Activated CD8-positive, alpha-beta memory T cell treated with anti-CD3 and anti-CD28 coated beads for 24 hours (primary cell): ENCODE measurements at regions not wholly inside any gene's neighbourhood (a gene's known extent, or its start where the extent isn't known, plus 50 kb on each side); places are given as distances from the start of the nearest gene placed in this dataset.

ENCODE experiments used
- DNase-seq: peaks from one replicate; pipeline ENCODE4 v3.0.0-alpha.2; 2020

DNA sequence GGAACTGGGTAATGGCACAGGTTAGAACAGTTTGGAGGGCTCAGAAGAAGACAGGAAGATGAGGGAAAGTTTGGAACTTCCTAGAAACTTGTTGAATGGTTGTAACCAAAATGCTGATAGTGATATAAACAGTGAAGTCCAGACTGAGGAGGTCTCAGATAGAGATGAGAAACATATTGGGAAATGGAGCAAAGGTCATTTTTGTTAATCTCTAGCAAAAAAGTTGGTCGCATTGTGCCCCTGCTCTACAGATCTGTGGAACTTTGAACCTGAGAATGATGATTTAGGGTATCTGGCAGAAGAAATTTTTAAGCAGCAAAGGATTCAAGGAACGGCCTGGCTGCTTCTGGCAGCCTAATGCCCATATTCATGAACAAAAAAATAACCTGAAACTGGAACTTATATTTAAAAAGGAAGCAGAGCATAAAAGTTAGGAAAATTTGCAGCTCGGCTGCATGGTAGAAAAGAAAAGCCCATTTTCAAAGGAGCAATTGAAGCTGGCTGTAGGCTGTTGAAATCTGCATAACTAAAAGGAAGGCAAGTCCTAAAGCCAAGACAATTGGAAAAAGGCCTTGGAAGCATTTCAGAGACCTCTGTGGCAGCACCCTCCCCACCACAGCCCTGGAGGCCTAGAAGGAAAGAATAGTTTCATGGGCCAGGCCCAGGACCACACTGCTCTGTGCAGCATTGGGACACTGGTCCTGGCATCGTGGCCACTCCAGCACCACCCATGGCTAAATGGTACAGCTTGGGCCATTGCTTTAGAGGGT lies 182.6 kb upstream of the CD96 start:
- no peak for DNase-seq

DNA sequence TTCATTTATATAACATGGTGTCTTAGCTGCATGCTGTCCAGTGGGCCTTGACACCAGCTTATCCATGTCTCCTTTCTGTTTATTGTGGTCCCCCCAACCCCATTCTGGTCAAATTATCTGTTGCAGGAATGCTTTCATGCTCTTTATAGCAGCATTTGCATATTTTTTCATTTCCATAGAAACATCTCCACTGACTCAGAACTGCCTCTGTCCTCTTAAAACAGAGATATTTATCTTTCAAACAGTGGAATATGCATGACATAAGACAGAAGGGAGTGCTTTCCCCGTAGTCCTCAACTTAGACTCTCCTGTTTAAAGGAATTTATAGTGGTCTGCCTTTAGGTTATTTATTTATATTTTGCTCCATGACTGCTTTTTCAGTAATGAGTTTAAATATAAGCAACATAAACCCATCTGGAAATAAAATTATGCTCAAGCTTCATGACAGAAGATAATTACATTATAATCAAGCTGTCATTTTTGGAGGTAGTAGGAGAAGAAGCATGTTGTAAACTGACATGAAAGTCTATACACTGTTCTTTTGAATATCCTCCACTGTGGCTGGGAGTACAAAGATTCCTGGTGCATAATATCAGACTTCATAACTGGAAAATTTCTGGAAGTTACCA lies 179.5 kb upstream of the CD96 start:
- no peak for DNase-seq

DNA sequence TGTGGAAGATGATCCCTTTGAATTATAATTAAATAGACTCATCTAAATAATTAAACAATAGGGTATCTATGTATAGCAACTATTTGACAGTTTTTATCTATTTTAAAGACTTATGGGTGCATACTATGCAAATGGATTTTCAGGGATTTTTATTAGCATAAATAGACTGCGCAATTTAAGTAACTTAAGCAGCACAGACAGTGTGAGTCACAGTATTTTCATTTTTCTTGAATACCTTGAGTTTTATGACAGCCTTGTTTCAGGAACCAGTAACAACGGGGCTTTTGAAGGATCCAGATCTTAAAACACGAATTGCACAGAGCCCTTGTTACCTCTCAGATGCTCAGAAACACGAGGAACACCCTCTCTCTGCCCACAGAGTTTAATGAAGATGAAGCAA lies 175.5 kb upstream of the CD96 start:
- DNase-seq, result no peak

DNA sequence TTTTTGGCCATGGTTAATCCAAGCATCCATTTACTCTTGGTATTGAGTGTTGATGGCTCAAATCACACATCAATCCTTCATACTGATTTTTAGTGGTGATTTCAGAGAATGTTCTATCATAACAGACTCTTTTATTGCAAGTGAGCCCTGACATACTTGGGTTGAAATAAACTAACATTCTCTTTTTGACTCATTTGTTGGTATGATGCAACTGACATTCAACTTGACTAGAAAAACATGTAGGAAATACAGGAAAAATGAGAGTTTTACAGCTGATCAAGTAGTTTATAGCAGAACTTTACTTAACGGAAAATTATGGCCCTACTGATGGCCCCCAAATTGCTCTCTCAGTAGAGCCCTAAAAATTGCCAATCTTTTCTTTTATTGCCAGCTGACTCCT lies 173.9 kb upstream of the CD96 start:
- no peak for DNase-seq

DNA sequence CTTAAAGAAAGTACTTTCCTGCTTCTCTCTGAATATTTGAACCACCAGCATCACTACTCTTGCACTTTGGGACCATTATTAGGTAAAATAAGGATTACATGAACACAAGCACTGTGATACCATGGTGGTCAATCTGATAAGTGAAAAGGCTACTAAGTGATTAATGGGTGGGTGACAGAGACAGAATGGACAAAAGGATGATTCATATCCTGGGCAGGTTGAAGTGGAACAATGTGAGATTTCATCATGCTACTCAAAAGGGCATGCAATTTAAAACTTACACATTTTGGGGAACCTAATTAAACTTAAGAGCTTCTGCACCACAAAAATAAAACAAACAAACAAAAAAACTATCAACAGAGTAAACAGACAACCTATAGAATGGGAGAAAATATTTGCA lies 172.0 kb upstream of the CD96 start:
- DNase-seq, result no peak

DNA sequence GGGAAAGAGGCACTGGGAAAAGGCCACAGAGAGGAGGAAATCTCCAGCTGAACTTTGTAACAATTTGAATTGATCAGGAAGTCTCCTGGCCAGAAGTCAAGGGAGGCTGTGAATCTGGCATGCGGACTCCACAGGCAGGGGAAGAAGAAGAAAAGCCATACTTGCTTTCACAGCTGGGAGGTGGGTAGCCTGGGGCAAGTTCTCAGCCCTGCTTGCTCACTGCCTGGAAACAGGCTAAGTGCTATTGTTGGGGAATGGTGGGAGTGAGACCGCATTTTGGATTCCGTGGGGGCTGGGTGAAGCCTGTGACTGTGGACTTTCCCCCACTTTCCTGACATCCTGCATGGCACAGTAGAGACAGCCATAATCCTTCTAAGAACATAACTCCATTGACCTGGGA lies 168.8 kb upstream of the CD96 start:
- DNase-seq, result no peak

DNA sequence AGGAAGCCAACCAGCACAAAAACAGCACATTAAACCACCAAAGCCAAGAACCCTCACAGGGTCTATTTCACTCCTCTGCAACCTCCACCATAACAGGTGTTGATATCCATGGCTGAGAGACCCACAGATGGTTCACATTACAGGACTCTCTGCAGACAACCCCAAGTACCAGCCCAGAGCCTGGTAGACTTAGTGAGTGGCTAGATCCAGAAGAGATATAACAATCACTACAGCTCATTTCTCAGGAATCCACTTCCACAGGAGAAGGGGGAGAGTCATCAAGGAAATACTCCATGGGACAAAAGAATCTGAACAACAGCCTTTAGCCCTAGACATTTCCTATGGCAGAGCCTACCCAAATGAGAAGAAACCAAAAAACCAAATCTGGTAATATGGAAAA lies 168.1 kb upstream of the CD96 start:
- DNase-seq, result no peak

DNA sequence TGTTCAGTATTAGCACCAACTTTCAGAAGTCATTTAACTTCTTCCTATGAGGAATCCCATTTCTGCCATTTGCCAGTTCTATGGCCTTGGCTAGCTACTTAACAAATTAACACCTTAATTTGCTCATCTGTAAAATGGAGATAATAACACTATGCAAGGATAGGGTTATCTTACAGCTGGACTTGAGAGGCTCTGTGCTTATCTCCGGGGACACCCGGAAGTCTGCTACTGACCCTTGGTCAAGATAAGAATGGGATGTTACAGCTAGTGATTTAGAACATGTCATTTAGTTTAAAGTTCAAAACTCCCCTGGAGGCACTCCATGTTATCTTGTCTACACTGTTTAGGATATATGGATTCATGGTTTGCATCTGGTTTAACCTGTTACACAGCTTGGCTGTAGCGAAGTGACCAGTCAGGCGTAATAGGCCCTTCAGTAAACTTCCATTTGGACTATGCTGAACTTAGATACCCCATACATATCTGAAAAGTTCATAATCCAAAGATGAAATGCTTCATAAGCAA lies 156.0 kb upstream of the CD96 start:
- DNase-seq, result no peak

DNA sequence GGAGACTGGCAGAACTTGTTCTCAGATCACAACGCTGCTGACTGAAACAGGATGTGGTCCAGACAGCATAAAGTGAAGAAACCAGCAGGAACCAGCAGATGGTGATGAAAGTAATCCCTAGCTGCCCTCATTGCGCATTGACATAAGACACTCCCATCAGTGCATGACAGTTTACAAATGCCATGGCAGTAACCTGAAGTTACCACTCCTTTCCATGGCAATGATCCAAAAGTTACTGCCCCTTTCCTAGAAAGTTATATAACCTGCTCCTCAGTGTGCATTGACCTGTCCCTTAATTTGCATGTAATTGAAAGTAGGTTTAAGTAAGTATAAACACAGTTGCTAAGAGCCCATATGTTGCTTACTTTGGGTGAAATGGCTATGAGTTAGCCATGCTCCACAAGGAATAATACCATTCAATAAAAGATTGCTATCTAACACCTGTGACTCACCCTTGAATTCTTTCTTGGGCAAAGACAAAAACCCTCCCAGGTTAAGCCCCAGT lies 149.1 kb upstream of the CD96 start:
- no peak for DNase-seq

DNA sequence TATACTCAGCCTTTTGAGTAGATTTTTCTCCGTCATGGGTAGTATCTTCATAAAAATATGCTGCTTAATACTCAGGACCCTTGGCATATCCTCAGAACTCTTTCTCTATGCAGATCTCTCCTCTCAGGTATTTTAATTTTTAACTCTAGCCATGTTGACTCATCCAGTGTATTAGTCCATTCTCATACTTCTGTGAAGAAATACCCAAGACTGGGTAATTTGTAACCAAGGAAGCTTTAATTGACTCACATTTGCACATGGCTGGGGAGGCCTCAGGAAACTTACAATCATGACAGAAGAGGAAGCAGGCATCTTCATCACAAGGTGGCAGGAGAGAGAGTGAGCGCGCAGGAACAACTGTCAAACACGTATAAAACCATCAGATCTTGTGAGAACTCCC lies 129.3 kb upstream of the CD96 start:
- DNase-seq, result no peak

DNA sequence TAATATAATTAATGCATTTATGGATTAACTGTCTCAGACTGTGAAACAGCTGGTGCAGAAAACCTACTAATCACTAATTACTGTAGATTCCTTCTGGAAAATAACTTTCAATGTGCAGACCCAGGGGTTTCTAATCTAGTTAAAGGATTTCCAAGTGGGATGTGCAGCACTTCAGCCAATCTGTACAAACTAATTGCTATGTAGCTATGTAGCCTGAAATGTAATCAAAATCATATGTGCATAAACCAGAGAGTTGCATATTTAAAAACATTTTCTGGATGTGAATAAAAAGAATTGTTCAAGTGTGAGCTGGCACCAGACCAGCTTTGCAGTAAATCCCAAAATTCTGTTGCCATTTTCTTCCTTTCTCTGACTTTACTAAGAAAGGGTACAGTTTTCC lies 127.5 kb upstream of the CD96 start:
- DNase-seq, result no peak

DNA sequence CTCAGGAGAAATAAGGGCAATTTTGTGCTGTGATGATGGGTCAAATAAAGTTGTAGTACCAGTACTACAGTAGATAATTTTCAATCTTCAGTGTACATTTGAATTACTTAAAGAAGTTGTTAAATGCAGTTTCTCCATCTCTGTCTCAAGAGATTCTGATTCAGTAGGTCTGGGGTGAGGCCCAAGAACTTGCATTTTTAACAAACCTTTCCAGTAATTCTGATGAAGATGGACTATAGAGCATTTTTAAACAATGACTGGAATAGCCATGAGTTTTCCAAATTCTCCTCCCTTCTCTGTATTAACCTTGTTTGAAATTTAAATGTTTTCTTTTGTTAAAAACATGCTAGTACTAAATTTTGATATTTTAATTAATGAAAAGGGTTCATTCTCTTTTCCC lies 127.0 kb upstream of the CD96 start:
- DNase-seq, result no peak

DNA sequence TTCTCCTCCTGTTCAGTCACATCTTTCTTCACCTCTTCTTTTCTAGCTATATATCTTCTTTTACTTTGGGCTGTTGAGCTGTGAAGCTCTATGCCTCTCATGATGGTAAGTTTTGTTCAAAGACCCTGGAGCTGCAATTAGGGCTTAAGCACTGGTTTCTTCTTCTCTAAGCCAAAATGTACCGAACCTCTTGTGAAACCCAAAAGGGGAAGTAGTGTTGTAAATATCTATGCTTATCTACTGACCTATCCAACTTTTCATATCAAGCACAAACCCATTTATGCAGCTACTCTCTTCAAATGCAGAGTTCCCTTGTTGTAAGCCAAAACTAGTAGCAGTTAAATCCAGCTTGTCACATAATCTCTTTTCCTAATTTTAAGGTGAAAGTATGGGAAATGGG lies 123.6 kb upstream of the CD96 start:
- no peak for DNase-seq

DNA sequence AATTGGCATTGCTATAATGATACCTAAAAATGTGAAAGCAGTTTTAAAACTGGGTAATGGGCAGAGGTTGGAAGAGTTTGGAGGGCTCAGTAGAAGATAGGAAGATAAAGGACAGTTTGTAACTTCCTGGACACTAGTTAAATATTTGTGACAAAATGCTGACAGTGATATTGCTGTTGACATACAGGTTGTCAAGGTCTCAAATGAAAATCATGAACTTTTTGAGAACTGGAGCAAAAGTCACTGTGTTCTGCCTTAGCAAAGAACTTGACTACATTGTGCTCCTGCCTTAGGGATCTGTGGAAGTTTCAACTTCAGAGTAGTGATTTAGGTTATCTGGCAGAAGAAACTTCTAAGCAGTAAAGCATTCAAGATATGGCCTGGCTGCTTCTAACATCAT lies 113.7 kb upstream of the CD96 start:
- DNase-seq, result no peak

DNA sequence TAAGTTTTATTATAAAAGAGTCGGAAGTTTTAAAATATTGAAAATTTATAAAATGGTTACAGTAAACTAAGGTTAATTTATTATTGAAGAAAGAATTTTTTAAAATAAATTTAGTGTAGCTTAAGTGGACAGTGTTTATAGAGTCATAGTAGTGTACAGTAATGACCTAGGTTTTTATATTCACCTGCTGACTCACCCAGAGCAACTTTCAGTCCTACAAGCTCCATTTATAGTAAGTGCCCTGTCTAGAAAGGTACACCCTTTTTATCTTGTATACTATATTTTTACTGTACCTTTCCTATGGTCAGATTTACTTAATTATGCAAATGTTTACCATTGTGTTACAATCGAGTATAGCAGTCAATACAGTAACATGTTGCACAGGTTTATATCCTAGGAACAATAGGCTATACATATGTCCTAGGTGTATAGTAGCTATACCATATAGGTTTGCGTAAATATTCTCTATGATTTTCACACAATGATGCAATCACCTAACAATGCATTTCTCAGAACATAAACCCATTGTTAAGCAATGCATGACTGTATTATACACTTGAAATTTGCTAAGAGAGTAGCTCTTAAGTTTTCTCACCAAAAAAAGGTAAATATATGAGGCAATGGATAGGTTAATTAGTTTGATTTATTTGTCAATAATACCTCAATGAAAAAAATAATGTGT lies 106.9 kb upstream of the CD96 start:
- no peak for DNase-seq

DNA sequence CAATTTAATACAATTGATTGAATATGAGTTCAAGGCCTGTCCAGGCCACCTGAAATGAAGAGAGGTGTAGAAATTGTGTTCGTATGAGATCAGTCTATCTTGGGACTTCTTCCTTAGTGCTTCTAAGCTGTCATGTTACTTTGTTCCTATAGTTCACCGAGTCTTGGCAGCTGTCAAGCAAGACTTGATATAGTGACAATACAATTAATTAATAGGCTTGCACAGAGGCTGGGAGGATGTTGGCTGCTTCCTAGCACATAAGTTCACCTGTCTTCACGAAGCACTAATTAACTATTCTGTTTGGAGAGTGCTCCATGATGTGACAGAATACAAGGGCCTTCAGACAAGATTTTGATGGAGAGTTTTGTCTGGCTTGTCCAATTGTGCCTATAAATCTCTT lies 103.7 kb upstream of the CD96 start:
- DNase-seq, result no peak

DNA sequence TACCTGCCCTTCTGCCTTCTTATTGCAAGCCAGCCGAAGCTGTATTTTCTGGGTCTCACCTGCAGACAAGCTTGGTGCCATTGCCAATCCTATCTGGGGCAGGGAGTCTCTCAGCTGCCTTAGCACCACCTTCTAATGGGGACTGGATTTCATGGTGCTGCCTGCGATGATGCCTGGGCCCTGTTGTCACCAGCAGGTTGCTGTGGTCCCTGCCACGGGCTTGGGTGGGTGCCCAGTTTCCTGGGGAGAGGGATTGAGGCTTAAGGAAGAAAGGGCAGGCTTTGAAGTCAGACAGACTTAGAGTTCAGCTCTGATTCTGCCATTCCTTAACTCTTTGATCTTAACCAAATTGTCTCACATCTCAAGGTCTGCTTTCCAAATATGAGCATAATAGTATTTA lies 87.4 kb upstream of the CD96 start:
- DNase-seq, result no peak

DNA sequence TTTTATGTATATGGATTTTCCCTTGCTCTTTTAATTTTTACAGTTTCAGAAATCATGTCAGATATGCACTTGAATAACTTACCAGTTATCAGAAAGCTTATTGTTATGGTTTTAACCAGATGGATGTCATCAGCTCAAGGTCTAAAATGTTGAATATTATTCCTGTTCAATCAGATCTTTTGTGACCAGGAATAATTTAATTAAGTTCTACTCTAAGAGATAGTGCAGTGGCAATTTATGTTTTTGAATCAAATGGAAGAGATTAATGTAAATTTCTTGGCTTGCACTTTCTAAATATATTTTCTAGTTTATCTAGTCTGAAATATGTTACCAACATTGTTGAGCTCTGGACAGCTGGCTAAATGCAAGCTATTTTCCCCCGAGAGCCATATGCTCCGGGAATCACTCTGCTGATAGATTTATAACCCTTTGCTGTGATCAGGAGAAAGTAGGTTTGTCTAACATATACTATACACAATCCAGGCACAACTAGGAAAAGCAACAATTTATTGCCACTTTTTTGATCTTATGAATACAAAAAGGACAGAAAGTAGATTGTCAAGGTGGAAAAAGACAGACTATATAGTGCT lies 76.8 kb upstream of the CD96 start:
- no peak for DNase-seq

DNA sequence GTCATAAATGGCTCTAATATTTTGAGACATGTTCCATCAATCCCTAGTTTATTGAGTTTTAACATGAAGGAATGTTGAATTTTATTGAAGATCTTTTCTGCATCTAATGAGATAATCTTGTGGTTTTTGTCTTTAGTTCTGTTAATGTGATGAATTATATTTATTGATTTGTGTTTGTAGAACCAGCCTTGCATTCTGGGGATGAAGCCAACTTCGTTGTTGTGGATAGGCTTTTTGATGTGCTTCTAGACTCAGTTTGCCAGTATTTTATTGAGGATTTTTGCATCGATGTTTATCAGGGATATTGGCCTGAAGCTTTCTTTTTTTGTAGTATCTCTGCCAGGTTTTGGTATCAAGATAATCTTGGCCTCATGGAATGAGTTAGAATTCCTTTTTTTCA lies 72.0 kb upstream of the CD96 start:
- no peak for DNase-seq

DNA sequence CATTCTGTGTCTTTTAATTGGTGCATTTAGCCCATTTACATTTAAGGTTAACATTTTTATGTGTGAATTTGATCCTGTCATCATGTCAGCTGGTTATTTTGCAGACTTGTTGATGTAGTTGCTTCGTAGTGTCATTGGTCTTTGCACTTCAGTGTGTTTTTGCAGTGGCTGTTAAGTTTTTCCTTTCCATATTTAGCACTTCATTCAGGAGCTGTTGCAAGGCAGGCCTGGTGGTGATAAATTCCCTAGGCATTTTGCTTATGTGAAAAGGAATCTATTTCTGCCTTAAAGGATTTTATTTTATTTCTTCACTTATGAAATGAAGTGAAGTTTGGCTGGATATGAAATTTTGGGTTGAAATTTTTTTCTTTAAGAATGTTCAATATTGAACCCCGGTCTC lies 70.2 kb upstream of the CD96 start:
- DNase-seq, result no peak

DNA sequence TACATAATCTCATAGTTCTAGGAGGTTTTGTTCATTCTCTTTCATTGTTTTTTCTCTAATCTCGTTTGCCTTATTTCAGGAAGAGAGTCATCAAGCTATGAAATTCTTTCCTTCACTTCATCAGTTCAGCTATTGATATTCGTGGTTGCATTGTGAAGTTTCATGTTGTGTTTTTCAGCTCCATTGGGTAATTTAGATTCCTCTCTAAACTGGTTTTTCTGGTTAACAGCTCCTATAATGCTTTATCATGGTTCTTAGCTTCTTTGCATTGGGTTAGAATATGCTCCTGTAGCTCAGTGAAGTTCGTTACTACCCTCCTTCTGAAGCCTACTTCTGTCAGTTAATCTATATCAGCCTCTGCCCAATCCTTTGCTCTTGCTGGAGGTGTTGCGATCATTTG lies 69.4 kb upstream of the CD96 start:
- no peak for DNase-seq

DNA sequence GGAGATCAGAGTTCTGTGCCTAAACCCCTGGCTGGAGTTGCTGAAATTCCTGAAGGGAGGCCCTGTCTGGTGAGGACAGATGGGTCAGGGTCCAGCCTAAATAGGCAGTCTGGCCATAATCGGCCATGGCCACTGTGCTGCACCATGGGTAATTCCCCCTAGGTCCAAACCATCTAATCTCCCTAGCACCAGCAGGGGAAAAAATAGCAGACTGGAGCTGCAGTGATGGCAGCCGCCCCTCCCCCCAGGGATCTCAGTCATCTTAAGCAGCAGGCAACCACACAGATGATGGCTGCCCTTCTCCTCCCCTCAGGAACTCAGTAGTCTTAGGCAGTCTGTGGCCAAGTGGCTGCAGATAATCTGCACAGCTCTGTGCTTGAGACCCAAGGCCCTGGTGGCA lies 68.4 kb upstream of the CD96 start:
- no peak for DNase-seq

DNA sequence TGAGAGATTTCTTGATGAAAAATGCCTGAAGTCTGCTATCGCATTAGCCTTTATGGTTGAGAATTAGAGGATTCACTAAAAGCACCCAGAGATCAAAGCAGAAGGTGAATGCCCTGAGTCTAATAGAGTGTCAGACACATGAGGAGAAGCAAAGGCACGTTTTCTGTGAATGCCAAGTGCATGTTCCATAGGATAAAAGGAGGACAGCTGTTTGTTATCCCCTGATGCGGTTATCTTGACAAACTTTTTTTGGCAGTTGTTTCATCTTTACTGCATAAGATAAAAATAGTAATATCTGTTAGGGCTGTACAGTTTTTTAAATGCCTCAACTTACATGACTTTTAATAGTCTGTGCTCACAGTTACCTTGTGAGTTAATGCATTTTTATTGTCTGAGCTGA lies 65.3 kb upstream of the CD96 start:
- DNase-seq, result no peak

DNA sequence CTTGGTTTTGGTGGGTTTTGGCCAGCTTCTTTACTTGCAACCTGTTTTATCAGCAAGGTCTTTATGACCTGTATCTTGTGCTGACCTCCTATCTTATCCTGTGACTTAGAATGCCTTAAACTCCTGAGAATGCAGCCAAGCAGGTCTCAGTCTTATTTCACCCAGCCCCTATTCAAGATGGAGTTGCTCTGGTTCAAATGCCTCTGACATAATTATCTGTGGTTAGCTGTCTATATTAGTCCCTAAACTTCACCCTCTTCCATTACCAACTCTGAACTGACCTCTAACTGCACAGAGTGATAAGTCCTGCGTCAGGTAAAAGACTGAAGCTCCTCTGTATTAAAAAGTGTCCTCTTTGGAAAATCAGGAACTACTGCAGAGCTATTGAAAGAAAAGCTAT lies 61.9 kb upstream of the CD96 start:
- DNase-seq, result no peak
